ENCODE measurements at regions not wholly inside any gene's neighbourhood (a gene's known extent, or its start where the extent isn't known, plus 50 kb on each side); places are given as distances from the start of the nearest gene placed in this dataset.

- no peak for DNase-seq
These were observed 298.6 kb downstream of the PARP8 start for GRCh38 chr5:50964746-50965653.

- DNase-seq = no peak
These were observed 299.4 kb downstream of the PARP8 start for GRCh38 chr5:50965654-50966375.

GRCh38 chr5:50967009-50967562 lies 300.6 kb downstream of the PARP8 start:
- DNase-seq = no peak

GRCh38 chr5:50967563-50968355 lies 301.3 kb downstream of the PARP8 start:
- no peak for DNase-seq

- DNase-seq = no peak
These were observed 302.1 kb downstream of the PARP8 start for GRCh38 chr5:50968356-50969149.

- DNase-seq = no peak
These were observed 303.0 kb downstream of the PARP8 start for GRCh38 chr5:50969151-50970031.

- DNase-seq = no peak
These were observed 309.4 kb downstream of the PARP8 start for GRCh38 chr5:50975840-50976239.

- no peak for DNase-seq
These were observed 312.5 kb downstream of the PARP8 start for GRCh38 chr5:50978924-50979323.

- no peak for DNase-seq
These were observed 318.2 kb downstream of the PARP8 start for GRCh38 chr5:50984640-50985039.

- DNase-seq = no peak
These were observed 324.0 kb downstream of the PARP8 start for GRCh38 chr5:50990296-50990924.

- DNase-seq = no peak
These were observed 329.0 kb downstream of the PARP8 start for GRCh38 chr5:50995285-50995942.

- no peak for DNase-seq
These were observed 334.9 kb downstream of the PARP8 start for GRCh38 chr5:51001227-51001923.

GRCh38 chr5:51002368-51002767 lies 335.9 kb downstream of the PARP8 start:
- no peak for DNase-seq

GRCh38 chr5:51013036-51013435 lies 346.6 kb downstream of the PARP8 start:
- DNase-seq = no peak

- no peak for DNase-seq
These were observed 352.0 kb downstream of the PARP8 start for GRCh38 chr5:51018423-51018822.

- DNase-seq = no peak
These were observed 357.8 kb downstream of the PARP8 start for GRCh38 chr5:51024263-51024662.

- no peak for DNase-seq
These were observed 356.0 kb upstream of the ISL1 start for GRCh38 chr5:51027271-51027670.

GRCh38 chr5:51028394-51028793 lies 354.9 kb upstream of the ISL1 start:
- DNase-seq = no peak

GRCh38 chr5:51033215-51033614 lies 350.0 kb upstream of the ISL1 start:
- no peak for DNase-seq
